H4 (cell line): ENCODE measurements at regions not wholly inside any gene's neighbourhood (a gene's known extent, or its start where the extent isn't known, plus 50 kb on each side); places are given as distances from the start of the nearest gene placed in this dataset.

Source experiments
- DNase-seq: peaks from one replicate; pipeline ENCODE4 v3.0.0-alpha.2; 2015; ENCODE audit warnings: low spot score

DNA sequence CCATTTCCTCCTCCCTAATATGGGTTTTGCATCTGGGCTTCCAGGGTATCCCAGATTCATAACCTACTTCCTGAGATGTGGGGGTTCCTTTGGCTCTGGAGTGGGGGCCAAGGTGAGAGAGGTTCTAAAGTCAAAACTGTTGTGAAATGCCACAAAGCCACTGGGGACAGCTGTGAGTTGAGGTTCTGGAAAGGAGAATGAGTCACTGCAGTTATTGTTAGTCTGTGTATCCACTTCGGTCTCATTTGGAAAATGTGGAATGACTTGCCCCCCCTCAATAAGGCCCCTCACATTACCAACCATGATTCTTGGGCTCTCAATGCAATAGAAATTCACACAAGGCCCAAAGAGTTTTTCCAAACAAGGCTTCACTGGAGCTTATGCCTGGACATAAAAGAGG lies 51.1 kb upstream of the LGALSL start:
- DNase-seq: peak; percentile 56

DNA sequence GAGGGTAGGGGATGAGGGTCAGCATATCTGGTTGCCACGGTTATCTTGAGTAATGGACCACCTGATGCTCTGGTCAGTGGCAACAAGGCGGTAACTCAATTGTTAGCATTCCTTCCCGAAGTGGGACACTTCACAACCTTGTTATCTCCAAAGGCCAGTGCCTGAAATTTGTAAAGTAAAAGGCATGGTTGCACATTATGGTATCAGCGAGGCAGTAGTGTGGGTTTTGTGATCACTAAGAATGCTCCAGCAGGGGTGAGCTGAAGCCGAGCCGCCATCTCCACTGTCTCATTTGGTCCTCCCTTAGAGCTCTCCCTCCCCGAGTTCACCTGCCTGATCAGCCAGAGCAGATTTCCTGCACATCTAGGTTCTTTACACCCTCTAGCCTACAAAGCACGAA lies 50.5 kb upstream of the LGALSL start:
- DNase-seq: no peak

DNA sequence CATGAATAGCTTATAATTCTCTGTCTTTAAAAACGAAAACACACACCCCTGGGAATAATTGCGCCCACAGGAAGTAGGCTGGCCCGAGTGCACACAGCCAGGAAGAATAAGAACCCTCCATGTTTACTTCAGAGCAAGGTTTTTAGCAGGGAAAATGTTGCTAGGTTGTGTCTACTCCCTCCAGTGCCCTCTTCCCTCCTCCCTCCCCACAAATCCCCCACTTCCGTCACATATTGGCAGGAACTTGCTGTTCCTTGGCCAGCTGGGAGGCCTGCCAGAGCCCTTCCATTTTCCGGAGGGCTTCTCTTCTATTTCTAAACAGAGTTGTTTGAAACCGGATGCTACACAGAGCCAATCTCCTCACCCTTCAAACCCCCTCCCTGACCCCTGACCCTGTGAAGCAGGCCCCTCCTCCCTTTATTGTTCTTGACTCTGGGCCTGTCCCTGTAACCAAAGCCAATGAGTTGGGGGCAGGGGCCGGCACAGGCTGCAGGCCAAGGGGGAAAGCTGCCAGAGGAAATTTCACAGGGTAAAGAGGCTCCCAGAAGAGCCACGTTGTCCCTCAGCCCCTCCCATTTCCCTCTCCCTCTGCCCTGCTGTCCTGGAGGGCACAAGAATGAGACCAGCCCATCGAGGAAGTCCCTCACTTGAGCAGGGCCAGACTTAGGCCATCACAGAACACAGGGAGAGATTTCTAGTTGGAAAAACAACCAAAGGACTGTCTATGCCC lies 49.8 kb upstream of the LGALSL start:
- DNase-seq: peak; percentile 94
